GM12875 (cell line): ENCODE measurements at regions not wholly inside any gene's neighbourhood (a gene's known extent, or its start where the extent isn't known, plus 50 kb on each side); places are given as distances from the start of the nearest gene placed in this dataset.

Experiments
- H3K4me3 ChIP-seq: one replicate; pipeline ENCODE4 v1.5.1; 2011; ENCODE audit warnings: low read depth, low read length, control low read depth
- TF ChIP-seq, protein P1 (sequence below): IDR thresholded peaks from 2 replicates; pipeline ENCODE4 v1.5.1; 2011; ENCODE audit warnings: low read depth, mild to moderate bottlenecking, control low read depth, inconsistent platforms, low read length, moderate library complexity, borderline replicate concordance; ENCODE audit not compliant: insufficient read depth

GRCh38 chr1:186620566-186621350 is 59.5 kb downstream of the PTGS2 start:
- TF ChIP-seq, protein P1, sequence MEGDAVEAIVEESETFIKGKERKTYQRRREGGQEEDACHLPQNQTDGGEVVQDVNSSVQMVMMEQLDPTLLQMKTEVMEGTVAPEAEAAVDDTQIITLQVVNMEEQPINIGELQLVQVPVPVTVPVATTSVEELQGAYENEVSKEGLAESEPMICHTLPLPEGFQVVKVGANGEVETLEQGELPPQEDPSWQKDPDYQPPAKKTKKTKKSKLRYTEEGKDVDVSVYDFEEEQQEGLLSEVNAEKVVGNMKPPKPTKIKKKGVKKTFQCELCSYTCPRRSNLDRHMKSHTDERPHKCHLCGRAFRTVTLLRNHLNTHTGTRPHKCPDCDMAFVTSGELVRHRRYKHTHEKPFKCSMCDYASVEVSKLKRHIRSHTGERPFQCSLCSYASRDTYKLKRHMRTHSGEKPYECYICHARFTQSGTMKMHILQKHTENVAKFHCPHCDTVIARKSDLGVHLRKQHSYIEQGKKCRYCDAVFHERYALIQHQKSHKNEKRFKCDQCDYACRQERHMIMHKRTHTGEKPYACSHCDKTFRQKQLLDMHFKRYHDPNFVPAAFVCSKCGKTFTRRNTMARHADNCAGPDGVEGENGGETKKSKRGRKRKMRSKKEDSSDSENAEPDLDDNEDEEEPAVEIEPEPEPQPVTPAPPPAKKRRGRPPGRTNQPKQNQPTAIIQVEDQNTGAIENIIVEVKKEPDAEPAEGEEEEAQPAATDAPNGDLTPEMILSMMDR, result no peak
- H3K4me3 ChIP-seq, result no peak overlapping the region

DNA sequence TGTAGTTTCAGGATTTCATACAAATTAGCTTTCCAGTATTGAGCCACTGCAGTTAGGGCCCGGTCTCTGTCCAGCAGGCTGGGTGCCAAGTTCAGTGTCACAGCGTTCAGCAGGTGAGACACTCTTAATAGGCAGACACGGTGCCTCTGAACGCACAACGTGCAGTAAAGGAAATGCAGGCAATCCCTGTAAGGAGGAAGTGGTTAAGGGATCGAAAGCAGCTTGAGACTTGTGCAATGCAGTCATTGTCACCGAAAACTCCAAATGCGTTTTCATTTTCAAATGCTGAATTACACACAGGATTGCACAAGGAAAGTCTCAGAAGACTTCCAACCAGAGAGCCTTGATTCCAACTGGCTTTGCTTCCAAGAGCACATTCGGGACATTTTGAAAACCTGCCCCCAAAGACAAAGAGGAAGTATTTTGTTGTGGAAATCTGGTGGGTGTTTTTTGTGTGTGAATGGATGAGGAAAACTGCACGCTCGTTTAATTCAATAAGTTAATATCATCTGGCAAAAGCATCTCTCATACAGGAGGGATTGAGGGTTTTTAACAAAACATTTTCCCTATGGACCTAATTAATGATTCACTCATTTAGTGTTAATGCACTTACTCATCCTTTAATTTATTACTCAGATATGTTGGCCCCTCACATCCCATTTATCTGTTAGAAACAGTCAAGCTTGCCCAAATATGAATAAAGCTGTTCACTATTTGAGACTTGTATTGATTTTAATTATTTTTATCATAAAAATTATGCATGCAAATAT is 61.6 kb downstream of the PTGS2 start:
- TF ChIP-seq, protein P1, result no peak
- peak overlapping the region; percentile 31 for H3K4me3 ChIP-seq

DNA sequence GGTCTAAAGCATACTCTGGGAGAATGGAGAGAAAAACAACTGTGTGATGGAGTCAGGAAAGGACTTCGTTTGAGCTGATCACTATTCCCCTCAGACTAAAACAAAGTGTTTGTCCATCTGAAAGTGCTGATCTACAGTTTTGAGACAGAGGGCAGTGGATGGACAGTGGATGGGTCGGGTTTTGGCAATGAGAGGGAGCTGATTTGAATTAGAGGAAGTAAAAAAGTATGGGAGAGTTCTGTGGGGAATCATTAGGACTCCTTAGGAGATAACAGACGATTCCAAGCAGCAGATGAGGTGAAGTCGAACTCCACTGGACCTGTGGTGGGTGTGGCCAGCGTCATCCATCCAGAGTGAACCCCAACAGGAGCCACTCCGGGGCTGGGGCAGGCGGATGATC is 62.3 kb downstream of the PTGS2 start:
- no peak overlapping the region for H3K4me3 ChIP-seq
- TF ChIP-seq, protein P1, result no peak

GRCh38 chr1:186616511-186616910 is 63.7 kb downstream of the PTGS2 start:
- H3K4me3 ChIP-seq, result no peak overlapping the region
- TF ChIP-seq, protein P1, result no peak

DNA sequence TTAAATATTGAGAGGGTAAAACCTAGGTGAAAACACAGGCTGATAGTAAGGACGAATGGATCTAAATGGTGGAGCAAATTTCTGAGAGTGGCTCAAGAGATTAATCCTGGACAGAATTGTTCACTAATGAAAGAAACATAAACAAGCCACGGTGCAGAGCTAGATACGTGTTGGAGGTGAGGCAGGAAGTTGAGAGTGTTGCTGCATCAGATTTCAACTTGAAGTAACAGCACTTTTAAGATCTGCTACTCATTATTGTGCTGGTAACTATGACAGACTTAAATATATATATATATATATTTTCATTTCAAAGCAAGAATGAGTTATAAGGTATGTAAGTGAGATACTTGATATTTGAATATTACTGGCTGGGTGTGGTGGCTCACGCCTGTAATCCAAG is 64.9 kb downstream of the PTGS2 start:
- no peak overlapping the region for H3K4me3 ChIP-seq
- TF ChIP-seq, protein P1, result no peak

DNA sequence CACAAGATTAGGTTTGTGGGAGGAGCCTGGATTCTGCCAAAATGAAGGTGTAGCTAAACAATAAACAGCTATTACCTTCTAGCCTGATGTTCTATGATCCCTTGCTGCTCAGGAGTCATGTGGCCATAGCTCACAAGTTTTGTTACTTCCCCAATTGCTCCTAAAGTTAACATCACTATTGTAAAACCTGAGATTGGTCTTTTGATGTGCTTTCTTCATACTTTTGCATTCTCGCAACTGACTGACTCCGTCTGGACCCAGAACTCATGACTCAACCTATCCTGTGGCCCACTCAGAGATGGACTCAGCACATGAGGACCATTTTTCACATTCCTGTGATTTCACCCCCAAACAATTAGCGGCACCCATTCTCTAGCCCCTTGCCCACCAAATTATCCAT is 69.1 kb downstream of the PTGS2 start:
- no peak overlapping the region for H3K4me3 ChIP-seq
- TF ChIP-seq, protein P1, result no peak
